GM18870 (cell line): ENCODE measurements at regions not wholly inside any gene's neighbourhood (a gene's known extent, or its start where the extent isn't known, plus 50 kb on each side); places are given as distances from the start of the nearest gene placed in this dataset.
"Not testable (repeated sequence)": the region's sequence is repeated elsewhere in the genome, so short reads cannot be mapped to it uniquely, and the experiment has no call there.

ENCODE experiments used
- ATAC-seq: cut with Tn5 transposase; IDR thresholded peaks from one replicate; pipeline ENCODE4 v1.9.1; 2021; ENCODE audit warnings: moderate library complexity; ENCODE audit not compliant: unreplicated experiment

- ATAC-seq: no peak
Measured at GRCh38 chr7:125857606-125858005, 928.0 kb upstream of the POT1 start.

- no peak for ATAC-seq
Measured at GRCh38 chr7:125848157-125848556, 918.5 kb upstream of the POT1 start.

GRCh38 chr7:125847692-125848091, 918.1 kb upstream of the POT1 start:
- ATAC-seq: no peak

GRCh38 chr7:125847055-125847454, 917.4 kb upstream of the POT1 start:
- ATAC-seq: no peak

- ATAC-seq: no peak
Measured at GRCh38 chr7:125845686-125846085, 916.1 kb upstream of the POT1 start.

GRCh38 chr7:125834421-125834820, 904.8 kb upstream of the POT1 start:
- ATAC-seq: no peak

GRCh38 chr7:125833839-125834238, 904.2 kb upstream of the POT1 start:
- ATAC-seq: no peak

- no peak for ATAC-seq
Measured at GRCh38 chr7:125830743-125831142, 901.1 kb upstream of the POT1 start.

GRCh38 chr7:125828153-125828700, 898.6 kb upstream of the POT1 start:
- ATAC-seq: no peak

- ATAC-seq: no peak
Measured at GRCh38 chr7:125823538-125823937, 893.9 kb upstream of the POT1 start.

GRCh38 chr7:125820495-125820894, 890.9 kb upstream of the POT1 start:
- ATAC-seq: no peak

- ATAC-seq: no peak
Measured at GRCh38 chr7:125814100-125814499, 884.5 kb upstream of the POT1 start.

GRCh38 chr7:125806491-125806890, 876.9 kb upstream of the POT1 start:
- ATAC-seq: not testable (repeated sequence)

GRCh38 chr7:125804273-125804672, 874.6 kb upstream of the POT1 start:
- ATAC-seq: no peak

GRCh38 chr7:125780153-125780552, 850.5 kb upstream of the POT1 start:
- no peak for ATAC-seq

GRCh38 chr7:125775317-125775716, 845.7 kb upstream of the POT1 start:
- ATAC-seq: no peak

- no peak for ATAC-seq
Measured at GRCh38 chr7:125773113-125773785, 843.6 kb upstream of the POT1 start.

GRCh38 chr7:125747966-125748365, 818.3 kb upstream of the POT1 start:
- ATAC-seq: no peak

- ATAC-seq: no peak
Measured at GRCh38 chr7:125746510-125746909, 816.9 kb upstream of the POT1 start.

GRCh38 chr7:125727215-125727614, 797.6 kb upstream of the POT1 start:
- no peak for ATAC-seq

GRCh38 chr7:125695626-125696025, 766.0 kb upstream of the POT1 start:
- no peak for ATAC-seq

- no peak for ATAC-seq
Measured at GRCh38 chr7:125683156-125683555, 753.5 kb upstream of the POT1 start.

GRCh38 chr7:125681508-125681907, 751.9 kb upstream of the POT1 start:
- ATAC-seq: peak; percentile 59
